D721Med (cell line): ENCODE measurements at regions not wholly inside any gene's neighbourhood (a gene's known extent, or its start where the extent isn't known, plus 50 kb on each side); places are given as distances from the start of the nearest gene placed in this dataset.

Experiments used
- DNase-seq: peaks from one replicate; pipeline ENCODE4 v3.0.0; 2011; ENCODE audit warnings: low spot score; ENCODE audit not compliant: insufficient read length
- FAIRE-seq: peaks from 2 replicates; lab custom pipeline; 2011; peaks lifted over from hg19 to GRCh38; lab: Jason Lieb, UNC
- CTCF ChIP-seq: IDR thresholded peaks from 2 replicates; pipeline ENCODE4 v1.5.1; 2012; ENCODE audit warnings: mild to moderate bottlenecking, control low read depth; ENCODE audit not compliant: insufficient read depth; ENCODE audit errors: missing control alignments

GRCh38 chr16:79302731-79303130, 297.8 kb downstream of the MAF start:
- FAIRE-seq: no peak
- TF ChIP-seq CTCF: no peak
- DNase-seq: no peak

- no peak for DNase-seq
- TF ChIP-seq CTCF: no peak
- no peak for FAIRE-seq
Observed at GRCh38 chr16:79301051-79301450, 299.5 kb downstream of the MAF start.

GRCh38 chr16:79298894-79299799, 301.4 kb downstream of the MAF start:
- FAIRE-seq: no peak
- no peak for DNase-seq
- no peak for TF ChIP-seq CTCF

- no peak for TF ChIP-seq CTCF
- DNase-seq (no peak), FAIRE-seq (no peak)
Observed at GRCh38 chr16:79298476-79298875, 302.1 kb downstream of the MAF start.

- TF ChIP-seq CTCF: no peak
- DNase-seq (no peak), FAIRE-seq (no peak)
Observed at GRCh38 chr16:79297805-79298204, 302.7 kb downstream of the MAF start.

- no peak for TF ChIP-seq CTCF
- no peak for DNase-seq
- FAIRE-seq: no peak
Observed at GRCh38 chr16:79297296-79297695, 303.2 kb downstream of the MAF start.

GRCh38 chr16:79296491-79296890, 304.0 kb downstream of the MAF start:
- DNase-seq: no peak
- no peak for FAIRE-seq

More at GRCh38 chr16:79296491-79296890, 304.0 kb downstream of the MAF start:
- no peak for TF ChIP-seq CTCF
